GM12891 (cell line): ENCODE measurements at regions not wholly inside any gene's neighbourhood (a gene's known extent, or its start where the extent isn't known, plus 50 kb on each side); places are given as distances from the start of the nearest gene placed in this dataset.

Experiments used
- DNase-seq: peaks from one replicate; pipeline ENCODE4 v3.0.0; 2011; ENCODE audit warnings: low spot score; ENCODE audit not compliant: insufficient read length
- FAIRE-seq: peaks from 2 replicates; lab custom pipeline; 2011; peaks lifted over from hg19 to GRCh38; lab: Jason Lieb, UNC
- PAX5 ChIP-seq: IDR thresholded peaks from 2 replicates; pipeline ENCODE4 v1.6.1; 2011; ENCODE audit warnings: low read length, moderate library complexity, mild to moderate bottlenecking; ENCODE audit not compliant: insufficient read depth, severe bottlenecking
- POLR2A ChIP-seq: IDR thresholded peaks from 2 replicates; pipeline ENCODE4 v1.6.1; 2011; ENCODE audit warnings: low read depth, low read length, control low read depth
- POLR2AphosphoS5 ChIP-seq: IDR thresholded peaks from 2 replicates; pipeline ENCODE4 v1.6.1; 2011; ENCODE audit warnings: low read depth, low read length, control low read depth
- POU2F2 ChIP-seq: IDR thresholded peaks from 2 replicates; pipeline ENCODE4 v1.6.1; 2011; ENCODE audit warnings: low read depth, mild to moderate bottlenecking, control low read depth, low read length, moderate library complexity
- SPI1 ChIP-seq: IDR thresholded peaks from 2 replicates; pipeline ENCODE4 v1.6.1; 2011; ENCODE audit warnings: low read depth, low read length, control low read depth
- TAF1 ChIP-seq: IDR thresholded peaks from 2 replicates; pipeline ENCODE4 v1.6.1; 2011; ENCODE audit warnings: low read depth, low read length, control low read depth

DNA sequence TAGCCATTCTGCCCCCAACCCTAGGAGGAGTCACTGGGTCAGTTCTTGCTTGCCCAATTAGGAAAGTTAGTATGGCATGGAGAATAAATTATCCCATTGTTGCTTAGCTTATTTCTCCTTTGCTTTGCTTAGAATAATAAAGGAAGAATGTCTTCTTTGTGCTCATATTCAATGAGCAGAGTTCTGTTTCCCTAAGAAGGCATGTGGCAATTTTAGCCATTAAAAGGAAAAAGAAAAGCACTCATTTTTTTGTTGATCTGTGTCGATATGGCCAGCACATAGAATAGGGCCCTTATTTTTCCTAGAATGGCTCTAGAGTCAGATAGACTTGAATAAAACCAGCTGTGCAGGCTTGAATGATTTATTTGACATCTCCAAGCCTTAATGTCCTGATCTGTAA is 166.4 kb upstream of the PPARGC1A start:
- no peak for TF ChIP-seq POLR2AphosphoS5
- TF ChIP-seq POU2F2 = no peak
- no peak for TF ChIP-seq PAX5
- TF ChIP-seq POLR2A = no peak
- no peak for TF ChIP-seq SPI1
- TF ChIP-seq TAF1 = no peak
- no peak for DNase-seq
- FAIRE-seq = no peak

DNA sequence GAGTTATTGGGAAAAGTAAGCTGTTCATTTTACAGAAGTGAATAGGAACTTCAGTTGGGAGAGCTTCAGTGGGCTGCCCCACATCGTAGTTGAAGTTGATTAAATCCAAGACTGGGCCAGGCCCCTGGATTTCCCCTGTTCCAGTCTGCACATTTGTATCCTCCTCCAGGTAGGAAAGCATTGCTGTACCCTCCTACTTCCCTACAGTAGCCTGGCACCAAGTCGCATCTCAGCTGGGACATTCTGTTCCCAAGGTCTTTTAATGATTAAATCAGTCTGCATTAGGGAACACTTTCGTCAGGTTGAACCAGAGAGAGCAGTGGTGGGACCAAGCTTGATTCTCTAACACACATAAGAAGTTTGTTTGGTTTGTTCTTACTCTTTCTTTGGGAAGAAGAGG is 165.8 kb upstream of the PPARGC1A start:
- TF ChIP-seq SPI1 (no peak), POLR2AphosphoS5 (no peak), POU2F2 (no peak), TAF1 (no peak), POLR2A (no peak), PAX5 (no peak)
- FAIRE-seq = no peak
- DNase-seq = no peak

DNA sequence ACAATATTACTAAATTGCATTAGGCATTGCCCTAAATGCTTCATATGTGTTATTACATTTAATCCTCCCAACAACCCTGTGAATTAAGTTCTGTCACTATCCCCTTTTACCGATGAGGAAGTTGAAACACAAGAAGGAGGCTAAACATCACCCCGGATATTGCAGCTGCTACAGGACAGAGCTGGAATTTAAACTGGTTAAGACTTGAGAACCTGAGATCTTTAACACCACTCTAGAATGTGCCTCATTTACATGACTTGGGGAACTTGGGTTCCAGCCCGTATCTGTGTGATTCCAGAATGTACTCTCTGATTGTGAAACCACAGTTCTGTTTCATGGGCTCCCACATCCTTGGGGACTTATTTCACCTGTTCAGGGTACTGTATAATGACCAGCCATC is 165.1 kb upstream of the PPARGC1A start:
- DNase-seq = no peak
- TF ChIP-seq POLR2A = no peak
- no peak for TF ChIP-seq POLR2AphosphoS5
- no peak for TF ChIP-seq PAX5
- TF ChIP-seq SPI1 = no peak
- TF ChIP-seq POU2F2 = no peak
- no peak for TF ChIP-seq TAF1

DNA sequence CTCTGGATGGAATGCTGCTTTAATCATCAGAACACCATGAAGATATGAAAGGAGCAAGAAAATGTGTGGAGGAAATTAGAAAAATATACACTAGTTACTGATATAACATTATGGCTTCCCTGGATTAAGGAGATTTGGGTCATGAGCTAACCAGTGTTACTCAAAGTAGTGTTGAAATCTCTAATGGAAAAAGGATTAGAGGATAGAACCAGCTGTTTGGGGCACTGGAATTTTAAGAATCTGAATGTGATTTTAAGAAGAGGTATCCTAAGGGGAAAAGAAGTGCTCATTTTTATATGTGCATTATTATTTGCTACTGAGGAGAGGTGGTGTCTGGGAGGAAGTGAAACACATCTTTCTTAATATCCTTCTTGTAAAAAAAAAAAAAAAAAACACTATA is 164.1 kb upstream of the PPARGC1A start:
- TF ChIP-seq POU2F2 = no peak
- no peak for TF ChIP-seq POLR2A
- TF ChIP-seq PAX5 = no peak
- no peak for TF ChIP-seq POLR2AphosphoS5
- TF ChIP-seq TAF1 = no peak
- no peak for TF ChIP-seq SPI1
- no peak for FAIRE-seq
- no peak for DNase-seq

More for the DNA sequence above, 165.1 kb upstream of the PPARGC1A start:
- FAIRE-seq = no peak

DNA sequence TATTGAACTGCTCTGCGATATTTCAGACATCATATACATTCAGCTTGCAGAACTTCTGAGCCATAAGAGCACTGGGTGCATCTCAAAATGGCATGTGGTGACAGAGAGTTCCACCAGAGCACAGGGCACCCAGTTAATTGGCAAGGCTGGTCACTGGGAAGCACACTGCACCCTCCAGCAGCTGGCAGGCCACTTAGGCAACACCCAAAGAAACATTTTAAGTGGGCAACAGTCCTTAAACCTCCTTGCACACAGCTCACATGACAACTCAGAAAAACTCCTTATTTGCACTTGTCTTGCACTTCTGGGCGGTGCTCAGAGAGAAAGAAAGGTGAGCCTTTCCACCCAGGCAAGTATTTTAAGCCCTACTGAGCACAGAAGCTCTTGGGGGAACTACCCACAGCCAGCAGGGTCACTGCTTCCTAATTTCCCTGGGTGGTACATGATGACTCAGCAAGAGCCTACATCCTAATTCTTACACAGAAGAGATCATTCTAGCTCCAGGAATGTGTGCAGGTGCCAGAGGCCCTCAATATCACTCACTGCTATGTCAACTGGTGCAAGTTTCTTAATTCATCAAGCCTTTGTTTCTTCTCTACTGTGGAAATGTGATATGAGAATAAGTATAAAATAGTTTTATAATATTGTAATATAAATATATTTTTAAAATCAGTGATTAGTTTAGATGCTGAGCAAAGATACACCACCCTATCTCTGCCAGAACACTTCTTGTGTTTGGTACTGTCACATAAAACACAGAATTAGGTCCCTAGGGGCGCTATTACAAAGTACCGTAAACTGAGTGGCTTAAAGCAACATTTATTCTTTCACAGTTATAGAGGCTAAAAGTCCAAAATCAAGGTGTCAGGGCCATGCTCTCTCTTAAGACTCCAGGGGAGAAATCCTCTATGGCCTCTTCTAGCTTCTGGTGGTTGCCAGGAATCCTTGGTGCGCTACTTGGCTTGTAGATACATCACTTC is 155.1 kb upstream of the PPARGC1A start:
- FAIRE-seq (no peak), DNase-seq (no peak)
- no peak for TF ChIP-seq SPI1
- TF ChIP-seq POLR2AphosphoS5 = no peak
- no peak for TF ChIP-seq POLR2A
- no peak for TF ChIP-seq TAF1
- no peak for TF ChIP-seq POU2F2
- TF ChIP-seq PAX5 = no peak

DNA sequence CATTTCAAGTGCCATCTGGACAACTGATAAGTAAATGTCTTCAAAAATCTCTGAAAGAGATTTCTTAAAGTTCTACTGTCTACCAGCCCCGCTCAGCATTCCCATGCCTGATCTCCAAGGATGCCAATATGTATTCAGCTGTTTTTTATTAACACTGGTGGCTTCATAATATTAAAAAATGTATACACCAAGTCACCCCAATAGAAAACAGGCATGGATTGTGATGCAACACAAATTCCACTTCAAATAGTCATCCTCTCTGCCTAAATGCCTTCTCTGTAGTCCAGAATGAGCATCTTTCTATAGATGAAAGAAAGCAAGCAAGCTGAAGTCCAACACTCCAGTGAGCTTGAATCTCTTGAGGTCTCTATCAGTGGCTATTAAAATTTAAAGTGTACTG is 152.2 kb upstream of the PPARGC1A start:
- FAIRE-seq = no peak
- DNase-seq = no peak
- TF ChIP-seq POLR2A (no peak), POLR2AphosphoS5 (no peak), TAF1 (no peak), SPI1 (no peak), PAX5 (no peak), POU2F2 (no peak)

DNA sequence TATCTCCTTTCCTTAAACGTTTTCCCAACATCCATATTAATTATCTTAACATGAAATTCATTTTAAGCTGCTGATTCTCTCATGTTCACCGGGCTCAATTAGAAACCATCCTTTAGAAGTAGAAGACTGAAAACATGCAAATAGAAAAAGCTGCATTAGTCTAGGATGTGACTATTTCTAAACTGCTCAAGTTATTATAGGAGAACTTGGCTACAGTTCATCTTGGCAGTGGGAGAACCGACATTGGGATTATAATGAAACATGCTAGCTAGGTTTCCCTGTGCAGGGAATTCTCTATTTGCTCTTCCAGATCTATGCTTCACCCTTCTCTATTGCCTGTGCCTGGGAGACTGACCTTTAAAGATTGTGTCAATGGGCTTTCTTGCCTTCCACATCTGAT is 151.0 kb upstream of the PPARGC1A start:
- FAIRE-seq (no peak), DNase-seq (no peak)
- TF ChIP-seq POU2F2 = no peak
- TF ChIP-seq PAX5 = no peak
- TF ChIP-seq SPI1 = no peak

DNA sequence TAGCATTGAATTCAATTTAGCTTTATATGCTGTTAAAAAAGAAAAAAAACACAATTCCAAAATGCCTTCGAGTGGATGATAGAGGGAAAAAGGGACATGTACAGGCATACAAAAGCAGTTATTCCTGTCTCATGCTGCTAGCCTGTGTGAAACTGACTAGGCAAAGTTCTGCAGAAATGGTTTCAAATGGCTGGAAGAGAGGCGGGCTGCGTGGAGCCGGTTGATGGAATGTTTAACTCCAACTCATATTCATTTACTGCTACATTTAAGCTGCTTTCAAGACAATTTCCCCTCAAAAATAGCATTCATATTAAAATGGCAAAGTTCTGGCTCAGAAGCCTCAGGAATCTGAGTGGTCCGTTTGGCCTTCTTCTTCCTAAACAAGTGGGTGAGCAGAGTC is 143.8 kb upstream of the PPARGC1A start:
- TF ChIP-seq POU2F2 = no peak
- TF ChIP-seq POLR2AphosphoS5 = no peak
- no peak for TF ChIP-seq TAF1
- no peak for TF ChIP-seq PAX5
- TF ChIP-seq POLR2A = no peak
- TF ChIP-seq SPI1 = no peak
- DNase-seq = no peak
- FAIRE-seq = no peak

DNA sequence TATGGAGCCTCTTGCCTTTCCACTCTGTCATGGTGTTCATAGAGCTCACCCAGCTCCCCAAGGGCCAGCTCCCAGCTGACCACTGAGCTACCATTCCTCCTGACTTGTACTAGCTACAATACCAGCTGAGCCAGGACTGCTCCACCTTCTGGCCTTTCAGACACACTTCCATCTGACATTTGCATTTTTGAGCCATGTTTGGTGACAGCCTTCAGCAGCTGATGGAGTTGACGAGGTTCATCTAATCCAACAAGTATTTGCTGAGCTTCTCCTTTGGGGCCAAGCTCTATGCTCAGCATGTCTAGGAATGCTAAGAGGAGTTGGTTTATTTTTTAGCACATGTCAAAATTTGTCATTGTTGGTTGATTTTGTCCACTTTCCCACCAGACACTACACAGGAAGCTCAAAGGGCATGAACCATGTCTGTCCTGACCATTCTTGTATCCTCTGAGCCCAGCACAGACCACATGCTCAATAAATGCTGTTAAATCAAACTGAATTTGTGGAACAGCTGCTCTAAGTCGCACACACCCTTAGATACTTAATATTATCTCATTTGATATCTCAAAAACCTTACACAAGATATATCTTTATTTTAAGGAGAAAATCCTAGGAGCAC is 142.6 kb upstream of the PPARGC1A start:
- TF ChIP-seq SPI1 (no peak), POLR2A (no peak), TAF1 (no peak)
- no peak for FAIRE-seq
- no peak for DNase-seq

DNA sequence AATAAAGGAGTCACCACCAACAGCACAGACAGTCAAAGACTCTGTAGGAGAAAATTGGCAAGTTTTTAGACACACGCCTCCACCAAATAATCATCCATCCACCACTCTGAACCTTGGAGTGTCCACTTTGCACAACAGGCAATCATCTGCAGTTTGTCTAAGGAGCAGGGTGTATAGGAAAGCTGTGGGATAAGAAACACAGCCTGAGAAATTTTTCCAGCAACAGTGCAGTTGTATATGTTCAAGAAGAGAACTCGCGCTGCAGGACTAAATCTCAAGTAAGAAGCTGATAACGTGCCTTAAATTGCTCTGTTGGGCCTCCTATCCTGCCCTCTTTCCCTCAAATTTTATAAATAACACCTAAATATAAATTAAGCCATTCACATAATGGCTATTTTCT is 136.7 kb upstream of the PPARGC1A start:
- TF ChIP-seq SPI1 = no peak
- TF ChIP-seq PAX5 = no peak
- TF ChIP-seq POLR2A = no peak
- TF ChIP-seq TAF1 = no peak
- TF ChIP-seq POU2F2 = no peak
- no peak for TF ChIP-seq POLR2AphosphoS5
- DNase-seq (no peak), FAIRE-seq (no peak)
